Subcutaneous abdominal adipose tissue (tissue), 5 donors: ENCODE measurements at regions not wholly inside any gene's neighbourhood (a gene's known extent, or its start where the extent isn't known, plus 50 kb on each side); places are given as distances from the start of the nearest gene placed in this dataset.

ENCODE experiments used
- H3K27ac ChIP-seq: one replicate; pipeline ENCODE4 v1.7.0; 2013; ENCODE audit warnings: low read depth, mild to moderate bottlenecking, inconsistent platforms, low read length, moderate library complexity
- H3K27me3 ChIP-seq, 5 donors: one replicate each; pipeline ENCODE4 v1.7.0; 2013; ENCODE audit warnings: low read length in 5 of 5, inconsistent platforms in 1 of 5; ENCODE audit not compliant: control insufficient read depth in 5 of 5, insufficient read depth in 4 of 5
- H3K36me3 ChIP-seq, 5 donors: one replicate each; pipeline ENCODE4 v1.7.0; 2013; ENCODE audit warnings: low read length in 5 of 5; ENCODE audit not compliant: control insufficient read depth in 5 of 5, insufficient read depth in 5 of 5
- H3K4me1 ChIP-seq, 5 donors: one replicate each; pipeline ENCODE4 v1.7.0; 2013; ENCODE audit warnings: low read length in 5 of 5, mild to moderate bottlenecking in 3 of 5, moderate library complexity in 1 of 5; ENCODE audit not compliant: control insufficient read depth in 5 of 5, insufficient read depth in 5 of 5
- H3K4me3 ChIP-seq, 5 donors: one replicate each; pipeline ENCODE4 v1.7.0; 2013; ENCODE audit warnings: low read length in 5 of 5, low read depth in 1 of 5
- H3K9ac ChIP-seq, 5 donors: one replicate each; pipeline ENCODE4 v1.7.0; 2013; ENCODE audit warnings: low read length in 5 of 5, mild to moderate bottlenecking in 4 of 5, moderate library complexity in 3 of 5
- H3K9me3 ChIP-seq, 5 donors: one replicate each; pipeline ENCODE4 v1.7.0; 2013; ENCODE audit warnings: low read length in 5 of 5; ENCODE audit not compliant: control insufficient read depth in 5 of 5
- donor health status: healthy.
- donor health status: healthy.
- donor health status: healthy.
- donor health status: healthy.
- donor health status: healthy.

- Histone ChIP-seq H3K4me1 (no peaks in the 10 kb centered on the region), H3K9me3 (no peaks in the 10 kb centered on the region), H3K27me3 (no peaks in the 10 kb centered on the region), H3K9ac (no peak overlapping the region), H3K36me3 (no peaks in the 10 kb centered on the region), H3K4me3 (no peak overlapping the region), H3K27ac (no peak overlapping the region)
These were observed 2306.6 kb upstream of the AGA start for GRCh38 chr4:179748837-179749236.

GRCh38 chr4:179750374-179750773 lies 2308.1 kb upstream of the AGA start:
- H3K27me3 ChIP-seq: no peaks in the 10 kb centered on the region
- H3K4me3 ChIP-seq: no peak overlapping the region
- H3K4me1 ChIP-seq: no peaks in the 10 kb centered on the region
- H3K9ac ChIP-seq: no peak overlapping the region
- no peak overlapping the region for H3K27ac ChIP-seq
- H3K36me3 ChIP-seq: no peaks in the 10 kb centered on the region
- H3K9me3 ChIP-seq: no peaks in the 10 kb centered on the region

- no peaks in the 10 kb centered on the region for H3K4me1 ChIP-seq
- no peak overlapping the region for H3K27ac ChIP-seq
- no peaks in the 10 kb centered on the region for H3K27me3 ChIP-seq
- H3K9ac ChIP-seq: no peak overlapping the region
- no peak overlapping the region for H3K4me3 ChIP-seq
- H3K9me3 ChIP-seq: no peaks in the 10 kb centered on the region
- no peaks in the 10 kb centered on the region for H3K36me3 ChIP-seq
These were observed 2309.4 kb upstream of the AGA start for GRCh38 chr4:179751669-179752068.

- no peaks in the 10 kb centered on the region for H3K27me3 ChIP-seq
- H3K9me3 ChIP-seq: no peaks in the 10 kb centered on the region
- H3K27ac ChIP-seq: no peak overlapping the region
- H3K9ac ChIP-seq: no peak overlapping the region
- no peaks in the 10 kb centered on the region for H3K36me3 ChIP-seq
- H3K4me3 ChIP-seq: no peak overlapping the region
- no peaks in the 10 kb centered on the region for H3K4me1 ChIP-seq
These were observed 2313.1 kb upstream of the AGA start for GRCh38 chr4:179755322-179755721.

- Histone ChIP-seq H3K4me1 (no peaks in the 10 kb centered on the region), H3K27me3 (no peaks in the 10 kb centered on the region), H3K36me3 (no peaks in the 10 kb centered on the region), H3K4me3 (no peak overlapping the region), H3K9ac (no peak overlapping the region), H3K9me3 (no peaks in the 10 kb centered on the region), H3K27ac (no peak overlapping the region)
These were observed 2315.4 kb upstream of the AGA start for GRCh38 chr4:179757641-179758040.

- Histone ChIP-seq H3K9me3 (peaks cover 0 to 5% (median 0%) of the 10 kb centered on the region in 5 donors), H3K27ac (no peak overlapping the region), H3K36me3 (no peaks in the 10 kb centered on the region), H3K9ac (no peak overlapping the region), H3K4me1 (no peaks in the 10 kb centered on the region), H3K4me3 (no peak overlapping the region), H3K27me3 (no peaks in the 10 kb centered on the region)
These were observed 2320.6 kb upstream of the AGA start for GRCh38 chr4:179762840-179763239.

- H3K9ac ChIP-seq: no peak overlapping the region
- H3K27me3 ChIP-seq: no peaks in the 10 kb centered on the region
- H3K27ac ChIP-seq: no peak overlapping the region
- H3K9me3 ChIP-seq: peaks cover 0 to 5% (median 0%) of the 10 kb centered on the region in 5 donors
- H3K4me1 ChIP-seq: no peaks in the 10 kb centered on the region
- H3K36me3 ChIP-seq: no peaks in the 10 kb centered on the region
- no peak overlapping the region for H3K4me3 ChIP-seq
These were observed 2324.7 kb upstream of the AGA start for GRCh38 chr4:179766938-179767337.

- no peak overlapping the region for H3K4me3 ChIP-seq
- H3K4me1 ChIP-seq: no peaks in the 10 kb centered on the region
- no peak overlapping the region for H3K9ac ChIP-seq
- no peaks in the 10 kb centered on the region for H3K36me3 ChIP-seq
- peaks cover 0 to 5% (median 0%) of the 10 kb centered on the region in 5 donors for H3K9me3 ChIP-seq
- no peak overlapping the region for H3K27ac ChIP-seq
- no peaks in the 10 kb centered on the region for H3K27me3 ChIP-seq
These were observed 2326.8 kb upstream of the AGA start for GRCh38 chr4:179768996-179769395.

- no peaks in the 10 kb centered on the region for H3K36me3 ChIP-seq
- H3K27me3 ChIP-seq: no peaks in the 10 kb centered on the region
- no peak overlapping the region for H3K27ac ChIP-seq
- no peaks in the 10 kb centered on the region for H3K4me1 ChIP-seq
- no peak overlapping the region for H3K4me3 ChIP-seq
- peaks cover 0 to 3% (median 0%) of the 10 kb centered on the region in 5 donors for H3K9me3 ChIP-seq
- no peak overlapping the region for H3K9ac ChIP-seq
These were observed 2355.5 kb upstream of the AGA start for GRCh38 chr4:179797738-179798137.

GRCh38 chr4:179803857-179804256 lies 2361.6 kb upstream of the AGA start:
- no peak overlapping the region for H3K27ac ChIP-seq
- H3K4me1 ChIP-seq: no peaks in the 10 kb centered on the region
- peaks cover 0 to 6% (median 0%) of the 10 kb centered on the region in 5 donors for H3K9me3 ChIP-seq
- no peak overlapping the region for H3K9ac ChIP-seq
- H3K27me3 ChIP-seq: no peaks in the 10 kb centered on the region
- no peak overlapping the region for H3K4me3 ChIP-seq
- H3K36me3 ChIP-seq: no peaks in the 10 kb centered on the region

GRCh38 chr4:179804440-179804839 lies 2362.2 kb upstream of the AGA start:
- peaks cover 0 to 6% (median 0%) of the 10 kb centered on the region in 5 donors for H3K9me3 ChIP-seq
- H3K27me3 ChIP-seq: no peaks in the 10 kb centered on the region
- no peak overlapping the region for H3K4me3 ChIP-seq
- H3K4me1 ChIP-seq: no peaks in the 10 kb centered on the region
- no peak overlapping the region for H3K27ac ChIP-seq
- no peak overlapping the region for H3K9ac ChIP-seq
- H3K36me3 ChIP-seq: no peaks in the 10 kb centered on the region
